Limb (tissue), 2 donors: ENCODE measurements at regions not wholly inside any gene's neighbourhood (a gene's known extent, or its start where the extent isn't known, plus 50 kb on each side); places are given as distances from the start of the nearest gene placed in this dataset.
"Not testable (repeated sequence)": the region's sequence is repeated elsewhere in the genome, so short reads cannot be mapped to it uniquely, and the experiment has no call there.

Experiments
- DNase-seq, 2 donors: peaks; one replicate each; pipeline ENCODE4 v3.0.0-alpha.2; 2016; ENCODE audit errors: extremely low spot score in 2 of 2

GRCh38 chr5:126267438-126267837 is 155.8 kb upstream of the GRAMD2B start:
- DNase-seq, result no peak

GRCh38 chr5:126268697-126269315 is 154.4 kb upstream of the GRAMD2B start:
- DNase-seq, result no peak

GRCh38 chr5:126269511-126269910 is 153.7 kb upstream of the GRAMD2B start:
- no peak for DNase-seq

- no peak for DNase-seq
Observed at GRCh38 chr5:126271141-126271540, 152.1 kb upstream of the GRAMD2B start.

- peak; percentile 18 to 37 for DNase-seq
Observed at GRCh38 chr5:126274076-126274762, 149.0 kb upstream of the GRAMD2B start.

- DNase-seq, result peak in 1 of 2 donors; percentile 46
Observed at GRCh38 chr5:126274763-126275125, 148.5 kb upstream of the GRAMD2B start.

GRCh38 chr5:126277762-126278161 is 145.4 kb upstream of the GRAMD2B start:
- DNase-seq, result no peak

- no peak for DNase-seq
Observed at GRCh38 chr5:126280343-126280742, 142.9 kb upstream of the GRAMD2B start.

GRCh38 chr5:126280846-126281245 is 142.4 kb upstream of the GRAMD2B start:
- DNase-seq, result no peak

- no peak for DNase-seq
Observed at GRCh38 chr5:126284977-126285696, 138.1 kb upstream of the GRAMD2B start.

- not testable (repeated sequence) for DNase-seq
Observed at GRCh38 chr5:126296121-126296520, 127.1 kb upstream of the GRAMD2B start.

GRCh38 chr5:126300293-126300692 is 122.9 kb upstream of the GRAMD2B start:
- DNase-seq, result no peak

- no peak for DNase-seq
Observed at GRCh38 chr5:126301056-126301455, 122.2 kb upstream of the GRAMD2B start.

- DNase-seq, result no peak
Observed at GRCh38 chr5:126309860-126310259, 113.3 kb upstream of the GRAMD2B start.

GRCh38 chr5:126311766-126312165 is 111.4 kb upstream of the GRAMD2B start:
- DNase-seq, result no peak

GRCh38 chr5:126315341-126315740 is 107.9 kb upstream of the GRAMD2B start:
- DNase-seq, result no peak

- DNase-seq, result no peak
Observed at GRCh38 chr5:126332326-126332725, 90.9 kb upstream of the GRAMD2B start.

GRCh38 chr5:126334760-126335159 is 88.4 kb upstream of the GRAMD2B start:
- DNase-seq, result peak in 1 of 2 donors; percentile 47

- DNase-seq, result peak; percentile 47 to 59
Observed at GRCh38 chr5:126335886-126336285, 87.3 kb upstream of the GRAMD2B start.

- DNase-seq, result no peak
Observed at GRCh38 chr5:126338635-126339034, 84.6 kb upstream of the GRAMD2B start.

- DNase-seq, result peak; percentile 39 to 86
Observed at GRCh38 chr5:126339215-126339805, 83.9 kb upstream of the GRAMD2B start.

GRCh38 chr5:126341906-126342630 is 81.1 kb upstream of the GRAMD2B start:
- no peak for DNase-seq
